ENCODE measurements at regions not wholly inside any gene's neighbourhood (a gene's known extent, or its start where the extent isn't known, plus 50 kb on each side); places are given as distances from the start of the nearest gene placed in this dataset.

DNA sequence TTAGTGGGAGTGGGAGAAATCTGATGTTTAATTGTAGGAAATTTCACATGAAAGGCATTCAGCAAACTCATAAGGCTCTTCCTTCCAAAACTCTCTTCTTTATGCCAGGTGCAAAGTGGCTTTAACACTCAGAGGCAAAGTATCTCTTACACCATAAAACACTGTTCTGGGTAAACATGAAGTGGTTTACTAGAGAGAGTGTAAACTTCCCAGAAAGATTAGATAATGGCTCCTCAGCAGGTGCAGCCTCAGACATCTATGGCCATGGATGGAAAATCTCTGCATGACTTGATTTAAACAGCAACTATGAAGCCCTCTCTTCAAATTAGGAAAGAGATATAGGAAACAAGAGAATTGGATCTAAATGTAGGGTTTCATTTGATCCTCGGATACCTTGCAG, 583.1 kb upstream of the SALL1 start:
- Mint-ChIP-seq H3K9me3 (ENCODE audit: low read depth) (no peaks in the 10 kb centered on the region), H3K27ac (no peak overlapping the region), H3K36me3 (ENCODE audit: insufficient read depth) (no peaks in the 10 kb centered on the region), H3K4me1 (ENCODE audit: low read depth) (peaks cover 18% of the 10 kb centered on the region), H3K4me3 (ENCODE audit: low read depth) (peak overlapping the region; percentile 7), H3K27me3 (peaks cover 5% of the 10 kb centered on the region)
- TF ChIP-seq, protein P1, sequence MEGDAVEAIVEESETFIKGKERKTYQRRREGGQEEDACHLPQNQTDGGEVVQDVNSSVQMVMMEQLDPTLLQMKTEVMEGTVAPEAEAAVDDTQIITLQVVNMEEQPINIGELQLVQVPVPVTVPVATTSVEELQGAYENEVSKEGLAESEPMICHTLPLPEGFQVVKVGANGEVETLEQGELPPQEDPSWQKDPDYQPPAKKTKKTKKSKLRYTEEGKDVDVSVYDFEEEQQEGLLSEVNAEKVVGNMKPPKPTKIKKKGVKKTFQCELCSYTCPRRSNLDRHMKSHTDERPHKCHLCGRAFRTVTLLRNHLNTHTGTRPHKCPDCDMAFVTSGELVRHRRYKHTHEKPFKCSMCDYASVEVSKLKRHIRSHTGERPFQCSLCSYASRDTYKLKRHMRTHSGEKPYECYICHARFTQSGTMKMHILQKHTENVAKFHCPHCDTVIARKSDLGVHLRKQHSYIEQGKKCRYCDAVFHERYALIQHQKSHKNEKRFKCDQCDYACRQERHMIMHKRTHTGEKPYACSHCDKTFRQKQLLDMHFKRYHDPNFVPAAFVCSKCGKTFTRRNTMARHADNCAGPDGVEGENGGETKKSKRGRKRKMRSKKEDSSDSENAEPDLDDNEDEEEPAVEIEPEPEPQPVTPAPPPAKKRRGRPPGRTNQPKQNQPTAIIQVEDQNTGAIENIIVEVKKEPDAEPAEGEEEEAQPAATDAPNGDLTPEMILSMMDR (IDR thresholded peaks at IDR 0.05; ENCODE audit: unreplicated experiment) = no peak
- DNase-seq (ENCODE audit: low spot score, unreplicated experiment) = no peak

DNA sequence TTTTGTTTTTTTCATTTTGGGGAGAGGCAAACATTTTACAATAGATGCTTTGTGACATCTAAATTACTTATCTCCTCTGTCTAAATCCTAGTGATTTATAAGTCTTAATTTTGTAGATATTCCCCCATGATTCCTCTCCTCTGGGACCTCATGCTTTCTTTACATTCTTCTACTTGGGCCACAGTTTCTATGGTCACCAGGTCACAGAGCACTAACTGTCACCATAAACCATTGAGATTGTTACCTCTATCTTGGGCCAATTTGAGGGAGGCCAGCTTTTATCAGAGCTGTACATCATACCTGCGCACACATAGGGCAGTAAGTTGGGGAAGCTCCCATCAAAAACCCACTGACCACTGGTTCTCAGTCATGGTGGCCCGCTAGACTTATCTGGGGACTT, 582.1 kb upstream of the SALL1 start:
- H3K4me1 Mint-ChIP-seq (ENCODE audit: low read depth) = peaks cover 18% of the 10 kb centered on the region
- peaks cover 5% of the 10 kb centered on the region for H3K27me3 Mint-ChIP-seq
- no peak overlapping the region for H3K27ac Mint-ChIP-seq
- no peak for DNase-seq (ENCODE audit: low spot score, unreplicated experiment)
- no peaks in the 10 kb centered on the region for H3K36me3 Mint-ChIP-seq (ENCODE audit: insufficient read depth)
- no peaks in the 10 kb centered on the region for H3K9me3 Mint-ChIP-seq (ENCODE audit: low read depth)
- H3K4me3 Mint-ChIP-seq (ENCODE audit: low read depth) = no peak overlapping the region
- TF ChIP-seq, protein P1 (IDR thresholded peaks at IDR 0.05; ENCODE audit: unreplicated experiment) = no peak

DNA sequence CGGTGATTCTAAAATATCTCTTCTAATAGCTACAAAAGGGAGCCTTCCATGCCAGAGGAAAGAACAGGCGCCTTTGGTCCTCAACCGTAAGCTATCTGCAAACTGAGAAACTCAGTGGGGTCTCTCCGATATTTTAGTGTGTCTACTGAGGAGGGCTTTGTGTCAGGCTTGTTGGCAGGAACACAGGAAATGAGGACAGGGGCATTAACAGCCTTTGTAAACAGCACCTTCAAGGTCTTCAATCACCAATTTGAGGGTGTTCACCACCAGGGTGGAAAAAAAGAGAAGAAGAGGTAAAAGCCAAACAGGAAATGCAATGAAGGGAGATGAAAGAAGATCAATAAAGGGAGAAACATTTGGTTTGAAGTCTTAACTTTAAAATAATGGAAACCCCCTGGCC, 580.1 kb upstream of the SALL1 start:
- H3K36me3 Mint-ChIP-seq (ENCODE audit: insufficient read depth) = peaks cover 2% of the 10 kb centered on the region
- no peak overlapping the region for H3K27ac Mint-ChIP-seq

DNA sequence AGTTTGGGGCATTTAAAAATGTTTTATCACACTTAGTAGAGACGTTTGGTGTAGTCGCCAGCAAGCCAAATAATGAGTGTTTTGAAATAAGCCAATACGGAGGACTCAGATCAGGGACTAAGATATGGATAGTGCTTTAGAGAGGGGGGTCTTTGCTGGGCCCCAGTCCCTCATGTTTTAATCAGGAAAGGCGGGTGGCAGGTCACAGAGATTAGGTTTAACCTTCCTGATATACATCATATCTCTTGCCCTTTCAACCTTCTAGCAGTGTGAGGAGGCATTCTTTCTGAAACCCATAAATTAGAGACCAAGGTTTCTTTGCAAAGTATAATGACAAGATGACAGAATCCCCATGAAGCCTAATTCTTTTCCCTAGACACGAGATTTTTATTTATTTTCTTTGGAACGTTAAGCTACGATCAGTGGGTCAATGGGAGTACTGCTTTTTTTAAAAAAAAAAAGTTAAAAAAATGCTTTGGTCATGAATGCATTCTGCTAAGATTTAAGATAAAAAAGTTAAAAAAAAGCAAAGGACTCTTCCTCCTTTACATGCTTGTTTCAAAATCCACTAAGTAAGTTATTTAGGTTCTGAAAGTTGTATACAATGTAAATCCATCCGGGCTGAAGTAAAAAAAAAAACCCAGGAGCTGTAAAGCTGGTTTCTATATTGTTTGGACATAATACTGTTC, 572.1 kb upstream of the SALL1 start:
- DNase-seq (ENCODE audit: low spot score, unreplicated experiment) = no peak
- peaks cover 2% of the 10 kb centered on the region for H3K36me3 Mint-ChIP-seq (ENCODE audit: insufficient read depth)
- peaks cover 10% of the 10 kb centered on the region for H3K9me3 Mint-ChIP-seq (ENCODE audit: low read depth)
- no peak overlapping the region for H3K4me3 Mint-ChIP-seq (ENCODE audit: low read depth)
- H3K27ac Mint-ChIP-seq = no peak overlapping the region
- TF ChIP-seq, protein P1 (IDR thresholded peaks at IDR 0.05; ENCODE audit: unreplicated experiment) = no peak
- peaks cover 20% of the 10 kb centered on the region for H3K4me1 Mint-ChIP-seq (ENCODE audit: low read depth)
- peaks cover 2% of the 10 kb centered on the region for H3K27me3 Mint-ChIP-seq

More for the DNA sequence above, 580.1 kb upstream of the SALL1 start:
- peaks cover 7% of the 10 kb centered on the region for H3K9me3 Mint-ChIP-seq (ENCODE audit: low read depth)
- peaks cover 5% of the 10 kb centered on the region for H3K27me3 Mint-ChIP-seq
- peaks cover 18% of the 10 kb centered on the region for H3K4me1 Mint-ChIP-seq (ENCODE audit: low read depth)
- DNase-seq (ENCODE audit: low spot score, unreplicated experiment) = no peak
- TF ChIP-seq, protein P1 (IDR thresholded peaks at IDR 0.05; ENCODE audit: unreplicated experiment) = no peak
- no peak overlapping the region for H3K4me3 Mint-ChIP-seq (ENCODE audit: low read depth)

DNA sequence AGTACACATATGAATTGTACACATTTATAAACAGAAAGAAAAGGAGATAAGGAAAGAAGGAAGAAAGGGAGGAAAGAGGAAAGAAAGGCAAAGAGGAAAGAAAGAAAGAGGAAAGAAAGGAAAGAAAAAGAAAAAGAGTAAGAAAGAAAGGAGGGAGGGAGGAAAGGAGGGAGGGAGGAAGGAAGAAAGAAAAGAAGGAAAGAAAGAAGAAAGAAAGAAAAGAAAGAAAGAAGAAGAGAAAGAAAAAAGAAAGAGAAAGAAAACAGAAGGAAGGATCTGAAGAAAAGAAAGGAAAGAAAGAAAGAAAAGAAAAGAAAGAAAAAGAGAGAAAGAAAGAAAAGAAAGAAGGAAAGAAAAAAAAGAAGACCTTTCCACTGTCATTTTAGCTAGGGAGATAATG, 571.4 kb upstream of the SALL1 start:
- no peak overlapping the region for H3K4me3 Mint-ChIP-seq (ENCODE audit: low read depth)
- DNase-seq (ENCODE audit: low spot score, unreplicated experiment) = no peak
- H3K9me3 Mint-ChIP-seq (ENCODE audit: low read depth) = peaks cover 10% of the 10 kb centered on the region
- peaks cover 20% of the 10 kb centered on the region for H3K4me1 Mint-ChIP-seq (ENCODE audit: low read depth)
- H3K36me3 Mint-ChIP-seq (ENCODE audit: insufficient read depth) = peaks cover 2% of the 10 kb centered on the region
- H3K27ac Mint-ChIP-seq = no peak overlapping the region
- H3K27me3 Mint-ChIP-seq = peaks cover 2% of the 10 kb centered on the region
- TF ChIP-seq, protein P1 (IDR thresholded peaks at IDR 0.05; ENCODE audit: unreplicated experiment) = no peak
